ENCODE measurements at regions not wholly inside any gene's neighbourhood (a gene's known extent, or its start where the extent isn't known, plus 50 kb on each side); places are given as distances from the start of the nearest gene placed in this dataset.

DNA sequence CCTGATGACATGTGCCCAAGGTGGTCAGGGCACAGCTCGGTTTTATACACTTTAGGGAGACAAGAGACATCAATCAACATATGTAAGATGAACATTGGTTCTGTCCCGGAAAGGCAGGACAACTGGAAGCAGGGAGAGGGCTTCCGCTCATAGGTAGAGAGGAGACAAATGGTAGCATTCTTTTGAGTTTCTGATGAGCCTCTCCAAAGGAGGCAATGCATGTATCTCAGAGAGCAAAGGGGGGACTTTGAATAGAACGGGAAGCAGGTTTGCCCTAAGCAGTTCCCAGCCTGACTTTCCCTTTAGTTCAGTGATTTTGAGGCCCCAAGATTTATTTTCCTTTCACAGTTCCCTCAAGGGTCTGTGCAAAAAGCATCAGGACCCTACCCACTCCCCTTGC lies 172.4 kb upstream of the TNRC6C start:
- H3K36me3 Mint-ChIP-seq (ENCODE audit: low read depth): no peaks in the 10 kb centered on the region
- ATAC-seq (ENCODE audit: poor library complexity): no peak
- H3K27ac Mint-ChIP-seq: peak overlapping the region; percentile 49
- no peaks in the 10 kb centered on the region for H3K9me3 ChIP-seq (ENCODE audit: control insufficient read depth in 1 of 2, insufficient read depth in 1 of 2, low read length in 2 of 2)
- POLR2A ChIA-PET: interaction anchor here (1.1 kb wide), 1 partner anchor 172 kb away, joined by 4 read pairs; the partner anchor contains the start of gene TNRC6C
- no peak for DNase-seq
- H3K4me3 Mint-ChIP-seq: no peak overlapping the region
- H3K4me1 ChIP-seq (ENCODE audit: insufficient read depth, low read length): peaks cover 28% of the 10 kb centered on the region
- TF ChIP-seq, protein P1, sequence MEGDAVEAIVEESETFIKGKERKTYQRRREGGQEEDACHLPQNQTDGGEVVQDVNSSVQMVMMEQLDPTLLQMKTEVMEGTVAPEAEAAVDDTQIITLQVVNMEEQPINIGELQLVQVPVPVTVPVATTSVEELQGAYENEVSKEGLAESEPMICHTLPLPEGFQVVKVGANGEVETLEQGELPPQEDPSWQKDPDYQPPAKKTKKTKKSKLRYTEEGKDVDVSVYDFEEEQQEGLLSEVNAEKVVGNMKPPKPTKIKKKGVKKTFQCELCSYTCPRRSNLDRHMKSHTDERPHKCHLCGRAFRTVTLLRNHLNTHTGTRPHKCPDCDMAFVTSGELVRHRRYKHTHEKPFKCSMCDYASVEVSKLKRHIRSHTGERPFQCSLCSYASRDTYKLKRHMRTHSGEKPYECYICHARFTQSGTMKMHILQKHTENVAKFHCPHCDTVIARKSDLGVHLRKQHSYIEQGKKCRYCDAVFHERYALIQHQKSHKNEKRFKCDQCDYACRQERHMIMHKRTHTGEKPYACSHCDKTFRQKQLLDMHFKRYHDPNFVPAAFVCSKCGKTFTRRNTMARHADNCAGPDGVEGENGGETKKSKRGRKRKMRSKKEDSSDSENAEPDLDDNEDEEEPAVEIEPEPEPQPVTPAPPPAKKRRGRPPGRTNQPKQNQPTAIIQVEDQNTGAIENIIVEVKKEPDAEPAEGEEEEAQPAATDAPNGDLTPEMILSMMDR (IDR thresholded peaks at IDR 0.05): no peak
- no peak overlapping the region for H3K4me3 ChIP-seq (ENCODE audit: low read length)
- CTCF ChIA-PET: no interaction called here
- H3K27me3 Mint-ChIP-seq: no peaks in the 10 kb centered on the region
- H3K4me1 Mint-ChIP-seq (ENCODE audit: low read depth): peaks cover 14% of the 10 kb centered on the region
- H3K27ac ChIP-seq (ENCODE audit: low read depth in 1 of 2, low read length in 2 of 2): no peak overlapping the region
- no peaks in the 10 kb centered on the region for H3K36me3 ChIP-seq (ENCODE audit: insufficient read depth, low read length)
- intact Hi-C loops (cut with DNase I, micrococcal nuclease): no loop called here
- no peaks in the 10 kb centered on the region for H3K9me3 Mint-ChIP-seq
- no peaks in the 10 kb centered on the region for H3K27me3 ChIP-seq (ENCODE audit: control insufficient read depth in 1 of 2, insufficient read depth in 2 of 2, low read length in 2 of 2)

DNA sequence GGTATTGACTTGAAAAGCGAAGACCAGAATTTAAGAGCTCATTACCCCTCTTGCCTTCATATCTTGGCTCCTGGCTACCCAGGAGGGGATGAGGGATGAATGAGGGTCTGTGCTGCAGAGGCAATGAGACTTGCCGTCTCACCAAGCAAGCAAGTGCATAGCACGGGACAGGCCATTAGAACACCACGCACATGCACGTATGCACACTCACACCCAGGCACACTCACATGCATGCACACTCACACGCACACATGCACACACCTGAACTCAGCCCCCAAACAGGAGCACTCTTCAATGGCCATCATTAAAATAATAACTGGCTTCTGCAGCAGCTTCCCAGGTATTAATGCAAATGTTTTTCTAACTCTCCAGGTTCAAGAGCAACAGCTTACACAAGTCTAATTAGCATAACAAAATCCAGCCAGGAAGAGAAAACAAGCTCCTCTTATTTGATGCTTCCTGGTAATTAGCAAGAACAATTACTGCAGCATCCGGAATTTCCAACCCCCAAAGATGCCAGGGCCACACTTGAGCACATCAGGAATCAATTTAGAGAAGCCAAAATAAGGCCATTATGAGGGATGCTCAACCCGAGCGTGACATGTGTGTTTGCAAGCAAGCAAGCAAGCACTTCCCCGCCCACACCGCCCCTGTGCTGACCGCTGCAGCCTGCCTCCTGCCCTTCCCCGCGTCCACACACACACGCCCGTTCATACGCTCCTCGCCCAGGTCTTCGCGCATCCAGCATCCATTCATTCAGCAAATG lies 171.6 kb upstream of the TNRC6C start:
- ATAC-seq (ENCODE audit: poor library complexity) (no peak), DNase-seq (no peak)
- no peak overlapping the region for H3K4me3 Mint-ChIP-seq
- H3K36me3 Mint-ChIP-seq (ENCODE audit: low read depth): no peaks in the 10 kb centered on the region
- no peaks in the 10 kb centered on the region for H3K27me3 Mint-ChIP-seq
- ChIA-PET POLR2A (no interaction called here), CTCF (no interaction called here)
- H3K27ac ChIP-seq (ENCODE audit: low read depth in 1 of 2, low read length in 2 of 2): no peak overlapping the region
- H3K9me3 Mint-ChIP-seq: no peaks in the 10 kb centered on the region
- H3K4me1 Mint-ChIP-seq (ENCODE audit: low read depth): peaks cover 14% of the 10 kb centered on the region
- no peaks in the 10 kb centered on the region for H3K36me3 ChIP-seq (ENCODE audit: insufficient read depth, low read length)
- no peak overlapping the region for H3K27ac Mint-ChIP-seq
- TF ChIP-seq, protein P1 (IDR thresholded peaks at IDR 0.05): no peak
- no peaks in the 10 kb centered on the region for H3K27me3 ChIP-seq (ENCODE audit: control insufficient read depth in 1 of 2, insufficient read depth in 2 of 2, low read length in 2 of 2)
- H3K4me1 ChIP-seq (ENCODE audit: insufficient read depth, low read length): peaks cover 28% of the 10 kb centered on the region
- no peak overlapping the region for H3K4me3 ChIP-seq (ENCODE audit: low read length)
- no peaks in the 10 kb centered on the region for H3K9me3 ChIP-seq (ENCODE audit: control insufficient read depth in 1 of 2, insufficient read depth in 1 of 2, low read length in 2 of 2)
- intact Hi-C loops (cut with DNase I, micrococcal nuclease): no loop called here

DNA sequence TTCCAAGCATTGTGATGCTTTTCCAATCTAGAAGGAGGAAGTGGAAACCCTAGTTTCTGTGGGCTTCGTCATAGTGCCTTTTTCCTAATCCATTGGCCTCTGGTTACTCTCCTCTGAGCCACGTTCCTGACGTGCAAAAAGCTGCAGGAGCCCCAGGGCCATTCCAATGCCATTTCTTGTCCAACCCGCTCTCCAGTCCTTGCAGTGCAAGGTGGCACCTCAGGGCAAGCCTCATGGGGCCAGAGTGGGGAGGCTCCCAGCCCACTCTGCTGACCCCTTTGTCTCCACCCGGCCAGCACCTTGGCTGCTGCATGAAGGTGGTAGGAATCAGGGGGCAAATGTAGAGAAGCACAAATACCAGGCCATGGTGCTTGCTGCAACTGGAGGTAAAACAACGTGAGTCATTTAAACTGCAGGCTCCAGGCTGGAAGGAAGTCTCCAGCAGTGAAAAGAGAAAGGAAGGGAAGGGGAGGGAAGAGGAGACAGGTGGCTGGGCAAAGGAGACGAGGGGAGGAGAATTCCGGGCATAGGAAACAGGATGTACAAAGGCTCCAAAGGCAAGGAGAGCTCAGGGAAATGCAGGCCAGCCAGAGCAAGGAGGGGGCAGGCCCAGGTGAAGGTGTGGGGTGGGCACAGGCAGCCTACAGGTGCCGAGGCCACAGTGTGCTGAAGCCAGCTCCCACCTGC lies 168.2 kb upstream of the TNRC6C start:
- ATAC-seq (ENCODE audit: poor library complexity) (no peak), DNase-seq (no peak)
- intact Hi-C loops (cut with DNase I, micrococcal nuclease): no loop called here
- ChIA-PET POLR2A (no interaction called here), CTCF (no interaction called here)
- Histone ChIP-seq H3K27ac (ENCODE audit: low read depth in 1 of 2, low read length in 2 of 2) (no peak overlapping the region), H3K27me3 (ENCODE audit: control insufficient read depth in 1 of 2, insufficient read depth in 2 of 2, low read length in 2 of 2) (no peaks in the 10 kb centered on the region), H3K9me3 (ENCODE audit: control insufficient read depth in 1 of 2, insufficient read depth in 1 of 2, low read length in 2 of 2) (no peaks in the 10 kb centered on the region), H3K4me3 (ENCODE audit: low read length) (no peak overlapping the region), H3K4me1 (ENCODE audit: insufficient read depth, low read length) (peaks cover 7% of the 10 kb centered on the region), H3K36me3 (ENCODE audit: insufficient read depth, low read length) (no peaks in the 10 kb centered on the region)
- no peaks in the 10 kb centered on the region for H3K4me1 Mint-ChIP-seq (ENCODE audit: low read depth)
- TF ChIP-seq, protein P1 (IDR thresholded peaks at IDR 0.05): no peak
- no peaks in the 10 kb centered on the region for H3K27me3 Mint-ChIP-seq
- no peaks in the 10 kb centered on the region for H3K9me3 Mint-ChIP-seq
- no peaks in the 10 kb centered on the region for H3K36me3 Mint-ChIP-seq (ENCODE audit: low read depth)
- no peak overlapping the region for H3K4me3 Mint-ChIP-seq
- H3K27ac Mint-ChIP-seq: no peak overlapping the region
